OCI-LY3 (cell line): ENCODE measurements at regions not wholly inside any gene's neighbourhood (a gene's known extent, or its start where the extent isn't known, plus 50 kb on each side); places are given as distances from the start of the nearest gene placed in this dataset.

ENCODE experiments used
- CTCF ChIP-seq: fragments of 200-600, 300-600 bp; sonication (generic); IDR thresholded peaks from 2 replicates; pipeline ENCODE4 v1.5.1; 2014; ENCODE audit warnings: antibody characterized with exemption, low read length, low read depth
- EZH2phosphoT487 ChIP-seq: fragments of 200-600 bp; shearing (Covaris generic); IDR thresholded peaks from 2 replicates; pipeline ENCODE4 v1.6.1; 2018; ENCODE audit warnings: antibody characterized with exemption, mixed run types, low read depth

GRCh38 chr2:5945742-5946141, 253.6 kb downstream of the SOX11 start:
- TF ChIP-seq CTCF = no peak
- no peak for TF ChIP-seq EZH2phosphoT487
